M059J (cell line): ENCODE measurements at regions not wholly inside any gene's neighbourhood (a gene's known extent, or its start where the extent isn't known, plus 50 kb on each side); places are given as distances from the start of the nearest gene placed in this dataset.

Source experiments
- DNase-seq: peaks from one replicate; pipeline ENCODE4 v3.0.0-alpha.2; 2012; ENCODE audit warnings: low read depth

DNA sequence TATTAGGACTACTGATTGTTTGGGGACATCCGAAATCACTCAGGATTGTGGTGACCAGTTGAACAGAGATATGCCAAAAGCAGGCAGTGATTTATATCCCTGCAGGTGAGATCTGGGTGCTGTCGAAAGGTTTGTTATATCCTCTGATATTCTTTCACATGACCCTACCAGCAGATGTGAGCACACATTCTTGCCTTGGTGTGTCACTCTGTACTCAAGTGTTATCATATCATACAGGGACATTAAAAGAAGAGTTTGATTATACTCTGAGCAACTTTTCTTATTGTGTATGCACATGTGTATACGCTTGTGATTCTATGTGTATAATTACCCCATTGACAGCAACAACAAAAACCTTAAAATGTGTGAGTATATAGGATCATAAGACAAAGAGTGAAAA lies 381.2 kb upstream of the IGFBP7 start:
- no peak for DNase-seq

GRCh38 chr4:57490520-57491255 lies 380.5 kb upstream of the IGFBP7 start:
- peak; percentile 1 for DNase-seq

GRCh38 chr4:57488366-57489162 lies 378.4 kb upstream of the IGFBP7 start:
- DNase-seq = no peak

GRCh38 chr4:57475424-57475823 lies 365.2 kb upstream of the IGFBP7 start:
- no peak for DNase-seq

- DNase-seq = no peak
Measured at GRCh38 chr4:57465321-57466056, 355.3 kb upstream of the IGFBP7 start.

DNA sequence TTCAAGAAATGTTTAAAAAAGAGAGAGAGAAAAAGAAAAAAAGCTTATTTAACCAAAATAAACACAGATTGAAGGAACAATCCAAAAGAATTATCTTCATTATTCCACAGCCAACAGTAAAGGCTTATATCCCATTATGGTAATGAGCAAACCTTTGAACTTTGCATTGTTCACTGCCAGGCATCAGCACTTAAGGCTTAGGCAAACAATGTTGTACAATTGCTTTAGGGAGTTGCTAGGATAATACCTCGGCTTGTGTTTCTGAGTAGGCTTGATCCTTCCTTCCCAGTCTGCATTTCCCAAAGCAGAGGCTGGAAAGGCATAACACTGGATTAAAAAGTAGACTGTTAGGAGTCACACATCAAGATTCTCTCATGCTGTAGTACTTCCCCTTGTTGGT lies 352.7 kb upstream of the IGFBP7 start:
- DNase-seq = no peak

DNA sequence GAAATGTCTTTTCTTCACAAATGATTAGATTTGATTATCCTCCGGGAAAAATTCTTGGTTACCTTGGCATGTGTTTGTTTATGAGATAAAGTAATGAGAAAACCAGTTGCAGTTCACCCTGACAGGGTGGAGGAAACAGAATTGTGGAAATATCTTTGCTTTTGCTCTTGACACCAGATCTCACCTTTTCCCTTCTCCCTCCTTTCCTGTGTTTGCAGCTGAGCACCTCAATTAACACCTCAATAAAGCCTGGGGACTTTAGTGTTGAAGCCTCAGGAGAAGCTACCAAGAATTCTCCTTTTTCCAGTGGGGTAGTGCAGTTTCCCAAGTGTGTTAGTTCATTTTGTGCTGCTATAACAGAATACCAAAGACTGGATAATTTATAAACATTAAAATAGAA lies 350.8 kb upstream of the IGFBP7 start:
- DNase-seq = no peak

- no peak for DNase-seq
Measured at GRCh38 chr4:57448901-57449300, 338.7 kb upstream of the IGFBP7 start.

- no peak for DNase-seq
Measured at GRCh38 chr4:57448452-57448851, 338.3 kb upstream of the IGFBP7 start.

GRCh38 chr4:57446266-57446665 lies 336.1 kb upstream of the IGFBP7 start:
- DNase-seq = no peak

DNA sequence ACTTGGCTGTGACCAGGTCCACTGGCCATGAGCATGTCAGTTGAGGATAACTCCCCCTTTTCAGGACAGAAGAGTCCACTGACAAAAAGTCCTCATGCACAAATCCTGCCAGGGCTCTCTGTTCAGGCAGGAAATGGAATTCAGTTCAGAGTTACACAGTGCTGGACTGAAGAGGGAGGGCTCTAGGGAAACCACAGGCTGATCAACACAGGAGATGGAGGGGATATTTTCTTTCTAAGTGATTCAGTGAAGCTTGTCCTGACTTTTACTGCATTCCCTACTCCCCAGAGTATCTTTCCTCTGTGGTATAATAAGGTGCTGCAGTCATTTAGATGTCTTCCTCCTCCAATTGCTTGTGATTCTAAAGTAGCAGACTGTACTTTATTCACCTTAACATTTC lies 335.5 kb upstream of the IGFBP7 start:
- no peak for DNase-seq

DNA sequence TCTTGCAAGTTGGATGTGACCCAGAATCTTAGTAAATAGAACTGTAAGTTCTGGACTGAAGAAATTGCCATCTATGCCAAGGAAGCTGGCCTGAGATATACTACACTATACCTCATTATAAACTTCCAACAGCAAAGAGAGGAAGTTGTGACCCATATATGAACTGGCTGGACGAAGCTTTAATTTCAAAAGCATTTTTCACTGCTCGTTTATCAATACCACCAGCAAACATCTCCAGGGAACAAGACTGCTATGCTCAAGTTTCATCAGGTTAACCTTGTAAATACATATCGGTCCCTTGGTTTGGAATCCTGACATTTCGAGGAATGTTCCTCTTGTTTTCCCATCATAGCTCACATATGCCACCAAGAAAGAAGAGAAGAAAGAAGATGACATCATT lies 334.5 kb upstream of the IGFBP7 start:
- DNase-seq = no peak

DNA sequence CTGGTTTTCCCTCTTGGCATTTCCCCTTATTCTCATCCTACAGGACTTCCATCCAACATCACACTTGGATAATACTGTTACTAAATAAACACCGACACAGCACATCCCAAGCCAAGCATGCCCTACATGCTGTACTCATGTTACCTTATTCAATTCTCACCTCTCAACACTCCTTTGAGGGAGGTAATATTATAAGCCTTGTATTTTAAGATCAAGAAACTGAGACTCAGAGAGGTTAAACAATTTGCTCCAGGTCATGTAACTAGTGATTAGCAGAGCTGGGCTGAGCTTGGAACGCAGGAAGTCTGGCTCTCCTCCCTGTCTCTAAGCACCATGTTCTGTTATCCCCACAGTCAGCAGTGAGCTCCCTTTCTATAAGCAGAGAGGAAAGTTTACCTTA lies 333.6 kb upstream of the IGFBP7 start:
- no peak for DNase-seq

- DNase-seq = no peak
Measured at GRCh38 chr4:57443308-57443707, 333.1 kb upstream of the IGFBP7 start.

- peak; percentile 14 for DNase-seq
Measured at GRCh38 chr4:57442831-57443291, 332.7 kb upstream of the IGFBP7 start.

- no peak for DNase-seq
Measured at GRCh38 chr4:57442241-57442640, 332.1 kb upstream of the IGFBP7 start.

DNA sequence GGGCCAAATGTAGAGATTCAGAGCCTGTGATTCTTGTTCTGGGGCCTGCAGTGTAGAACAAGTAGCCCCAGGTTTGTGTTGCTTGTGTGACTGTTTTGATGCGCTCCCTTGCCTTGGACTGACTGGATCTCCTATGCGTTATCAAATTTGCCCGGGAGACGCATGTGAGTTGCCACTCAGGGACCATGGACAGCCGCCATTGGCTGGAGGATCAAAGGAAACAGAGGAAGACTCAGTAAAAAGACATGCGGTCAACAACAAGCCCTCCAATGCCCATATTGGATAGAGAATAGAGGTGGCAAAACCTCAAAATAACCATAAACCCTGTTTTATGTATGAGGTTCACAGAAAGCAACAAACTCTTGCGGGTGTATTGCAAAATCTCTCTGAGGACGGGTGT lies 327.5 kb upstream of the IGFBP7 start:
- no peak for DNase-seq

- DNase-seq = no peak
Measured at GRCh38 chr4:57435300-57435699, 325.1 kb upstream of the IGFBP7 start.

GRCh38 chr4:57430726-57431125 lies 320.5 kb upstream of the IGFBP7 start:
- DNase-seq = no peak

DNA sequence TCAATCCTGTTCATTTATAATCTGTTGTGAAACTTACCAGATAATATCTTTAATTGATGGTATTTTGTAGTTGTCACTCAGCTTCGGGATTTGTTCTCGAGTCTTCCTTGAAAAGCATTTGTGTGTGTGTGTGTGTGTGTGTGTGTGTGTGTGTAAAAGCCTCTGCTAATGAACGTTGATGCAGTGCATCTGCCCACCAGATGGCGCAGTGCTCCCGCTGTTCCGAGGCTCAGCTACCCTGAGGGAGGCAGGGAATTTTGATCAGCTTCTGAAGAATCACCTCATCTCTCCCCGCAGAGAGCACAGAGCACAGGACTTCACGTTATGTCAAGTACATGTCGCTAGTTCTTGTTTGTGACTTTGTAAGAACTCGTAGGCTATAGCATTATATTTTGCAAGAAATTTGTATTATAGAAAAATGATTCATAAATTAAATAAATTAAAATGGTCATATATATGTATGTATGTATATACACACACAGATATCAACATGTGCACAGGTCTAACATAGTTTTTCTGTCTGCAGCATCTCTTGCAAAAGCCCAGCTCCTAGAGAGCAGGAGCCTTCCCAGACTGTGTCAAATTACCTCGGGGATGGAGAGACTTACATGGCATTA lies 316.7 kb upstream of the IGFBP7 start:
- peak; percentile 60 for DNase-seq

- peak; percentile 68 for DNase-seq
Measured at GRCh38 chr4:57425610-57426009, 315.4 kb upstream of the IGFBP7 start.

GRCh38 chr4:57424232-57424897 lies 314.2 kb upstream of the IGFBP7 start:
- DNase-seq = peak; percentile 97
